Naive thymus-derived CD4-positive, alpha-beta T cell (primary cell): ENCODE measurements at regions not wholly inside any gene's neighbourhood (a gene's known extent, or its start where the extent isn't known, plus 50 kb on each side); places are given as distances from the start of the nearest gene placed in this dataset.
"Not testable (repeated sequence)": the region's sequence is repeated elsewhere in the genome, so short reads cannot be mapped to it uniquely, and the experiment has no call there.

Source experiments
- ATAC-seq: fragments of 150-1000 bp; cut with Tn5 transposase; 2 replicates; pipeline ENCODE4 v1.10.0; 2021; ENCODE audit warnings: mild to moderate bottlenecking, moderate library complexity
- CTCF ChIA-PET: fragments of 350-600 bp; sonication (Branson Sonifier 250); formaldehyde crosslinking; loops from one replicate; lab custom pipeline; 2021; ENCODE audit warnings: antibody characterized with exemption; lab: Charles Lee
- POLR2A ChIA-PET: fragments of 350-600 bp; sonication (Branson Sonifier 250); formaldehyde crosslinking; loops from one replicate; lab custom pipeline; 2021; ENCODE audit warnings: antibody characterized with exemption, inconsistent platforms; lab: Charles Lee
- DNase-seq, 9 donors: peaks; one replicate each; pipeline versions ENCODE4 v3.0.0 to v3.0.0-alpha.2; 2020 to 2022; ENCODE audit warnings: mixed read lengths in 1 of 9
- H3K27ac ChIP-seq: one replicate; pipeline ENCODE4 v1.7.0; 2013; ENCODE audit warnings: mild to moderate bottlenecking, low read depth, low read length, moderate library complexity
- H3K27me3 ChIP-seq, 2 donors: one replicate each; pipeline ENCODE4 v1.7.0; 2013; ENCODE audit warnings: low read length in 2 of 2, mild to moderate bottlenecking in 2 of 2, moderate library complexity in 2 of 2; ENCODE audit not compliant: control insufficient read depth in 2 of 2, insufficient read depth in 2 of 2
- H3K36me3 ChIP-seq, 3 experiments: 1 replicate in 2 of 3; 2 replicates in 1 of 3; pipeline ENCODE4 v1.7.0; 2013; ENCODE audit warnings: low read length in 3 of 3, mild to moderate bottlenecking in 3 of 3, moderate library complexity in 1 of 3; ENCODE audit not compliant: insufficient read depth in 3 of 3, control insufficient read depth in 2 of 3
- H3K4me1 ChIP-seq, 2 donors: one replicate each; pipeline ENCODE4 v1.7.0; 2013; ENCODE audit warnings: low read length in 2 of 2, mild to moderate bottlenecking in 2 of 2, moderate library complexity in 1 of 2; ENCODE audit not compliant: control insufficient read depth in 2 of 2, insufficient read depth in 2 of 2
- H3K4me3 ChIP-seq: 2 replicates; pipeline ENCODE4 v1.7.0; 2013; ENCODE audit warnings: mild to moderate bottlenecking, low read length
- H3K9me3 ChIP-seq, 3 experiments: 1 replicate in 2 of 3; 2 replicates in 1 of 3; pipeline ENCODE4 v1.7.0; 2013; ENCODE audit warnings: low read length in 3 of 3; ENCODE audit not compliant: control insufficient read depth in 2 of 3
- H3K27ac Mint-ChIP-seq, 9 donors: one replicate each; pipeline ENCODE4 v1.8.0; 2020 to 2022; ENCODE audit warnings: mixed read lengths in 9 of 9, mild to moderate bottlenecking in 8 of 9, moderate library complexity in 5 of 9, inconsistent platforms in 2 of 9
- H3K27me3 Mint-ChIP-seq, 5 donors: one replicate each; pipeline ENCODE4 v1.8.0; 2021 to 2022; ENCODE audit warnings: mixed read lengths in 5 of 5, mild to moderate bottlenecking in 1 of 5
- H3K36me3 Mint-ChIP-seq, 5 donors: one replicate each; pipeline ENCODE4 v1.8.0; 2020 to 2022; ENCODE audit warnings: mixed read lengths in 5 of 5, mild to moderate bottlenecking in 3 of 5, inconsistent platforms in 1 of 5
- H3K4me1 Mint-ChIP-seq, 7 donors: one replicate each; pipeline ENCODE4 v1.8.0; 2020 to 2022; ENCODE audit warnings: mixed read lengths in 7 of 7, mild to moderate bottlenecking in 3 of 7, inconsistent platforms in 1 of 7
- H3K4me3 Mint-ChIP-seq, 10 donors: one replicate each; pipeline ENCODE4 v1.8.0; 2020 to 2022; ENCODE audit warnings: mild to moderate bottlenecking in 10 of 10, mixed read lengths in 10 of 10, moderate library complexity in 6 of 10, inconsistent platforms in 2 of 10
- H3K9me3 Mint-ChIP-seq, 11 donors: one replicate each; pipeline ENCODE4 v1.8.0; 2020 to 2022; ENCODE audit warnings: mixed read lengths in 11 of 11, mild to moderate bottlenecking in 4 of 11, inconsistent platforms in 1 of 11, moderate library complexity in 1 of 11
- intact Hi-C, 2 donors: fragments of 100-400 bp; cut with micrococcal nuclease; formaldehyde crosslinking; loops; one replicate each; pipeline ENCODE4 v1.15.1; 2023

DNA sequence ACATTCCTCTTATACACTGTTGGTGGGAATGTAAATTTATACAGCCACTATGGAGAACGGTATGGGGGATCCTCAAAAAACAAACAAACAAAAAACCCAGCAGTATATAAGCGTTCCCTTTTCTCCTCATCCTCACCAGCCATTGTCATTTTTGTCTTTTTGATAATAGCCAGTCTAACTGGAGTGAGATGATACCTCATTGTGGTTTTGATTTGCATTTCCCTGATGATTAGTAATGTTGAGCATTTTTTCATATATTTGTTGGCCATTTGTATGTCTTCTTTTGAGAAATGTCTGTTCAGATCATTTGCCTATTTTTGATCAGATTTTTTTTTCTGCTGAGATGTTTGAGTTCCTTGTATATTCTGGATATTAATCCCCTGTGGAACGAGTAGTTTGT lies 76.1 kb downstream of the TEX35 start:
- ATAC-seq, intact Hi-C loops, H3K27ac ChIP-seq, DNase-seq, H3K4me3 ChIP-seq, H3K36me3 ChIP-seq, H3K4me1 Mint-ChIP-seq, POLR2A ChIA-PET, H3K27me3 ChIP-seq, H3K4me1 ChIP-seq, H3K9me3 ChIP-seq, H3K4me3 Mint-ChIP-seq, H3K27ac Mint-ChIP-seq, CTCF ChIA-PET, H3K36me3 Mint-ChIP-seq: not testable (repeated sequence)
- peaks cover 10 to 36% (median 27%) of the 10 kb centered on the region in 5 donors for H3K27me3 Mint-ChIP-seq
- peaks cover 0 to 15% (median 7%) of the 10 kb centered on the region in 11 donors for H3K9me3 Mint-ChIP-seq

DNA sequence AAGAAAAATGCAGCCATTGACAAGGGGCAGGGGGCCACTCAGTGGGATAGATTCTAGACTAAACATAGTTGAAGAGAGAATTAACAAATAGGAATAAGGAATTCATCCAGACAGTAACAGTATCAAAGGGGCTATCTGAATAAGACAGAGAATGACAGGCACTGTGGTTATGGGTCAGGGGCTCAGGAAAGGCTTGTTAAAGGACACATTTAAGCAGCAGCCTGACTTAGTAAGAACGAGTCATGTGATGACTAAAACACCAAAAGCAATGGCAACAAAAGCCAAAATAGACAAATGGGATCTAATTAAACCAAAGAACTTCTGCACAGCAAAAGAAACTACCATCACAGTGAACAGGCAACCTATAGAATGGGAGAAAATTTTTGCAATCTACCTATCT lies 78.9 kb downstream of the TEX35 start:
- CTCF ChIA-PET, H3K4me1 ChIP-seq, H3K4me1 Mint-ChIP-seq, H3K27me3 ChIP-seq, POLR2A ChIA-PET, H3K4me3 ChIP-seq, intact Hi-C loops, H3K36me3 Mint-ChIP-seq, ATAC-seq, H3K4me3 Mint-ChIP-seq, H3K36me3 ChIP-seq, H3K27ac Mint-ChIP-seq, DNase-seq, H3K27ac ChIP-seq, H3K9me3 ChIP-seq: not testable (repeated sequence)
- H3K27me3 Mint-ChIP-seq: peaks cover 7 to 36% (median 27%) of the 10 kb centered on the region in 5 donors
- peaks cover 0 to 15% (median 7%) of the 10 kb centered on the region in 11 donors for H3K9me3 Mint-ChIP-seq

- Mint-ChIP-seq H3K36me3 (peaks cover 0 to 5% (median 0%) of the 10 kb centered on the region in 5 donors), H3K4me1 (peaks cover 0 to 1% (median 0%) of the 10 kb centered on the region in 7 donors), H3K27me3 (peaks cover 7 to 38% (median 27%) of the 10 kb centered on the region in 5 donors), H3K4me3 (no peak overlapping the region), H3K9me3 (peaks cover 0 to 15% (median 7%) of the 10 kb centered on the region in 11 donors), H3K27ac (no peak overlapping the region)
- DNase-seq (no peak), ATAC-seq (no peak)
- Histone ChIP-seq H3K4me1 (no peaks in the 10 kb centered on the region), H3K4me3 (no peak overlapping the region), H3K9me3 (no peaks in the 10 kb centered on the region), H3K27me3 (no peaks in the 10 kb centered on the region), H3K36me3 (no peaks in the 10 kb centered on the region), H3K27ac (no peak overlapping the region)
- intact Hi-C loops: no loop called here
- ChIA-PET CTCF (no interaction called here), POLR2A (no interaction called here)
Measured at GRCh38 chr1:178593515-178593914, 80.6 kb downstream of the TEX35 start.

DNA sequence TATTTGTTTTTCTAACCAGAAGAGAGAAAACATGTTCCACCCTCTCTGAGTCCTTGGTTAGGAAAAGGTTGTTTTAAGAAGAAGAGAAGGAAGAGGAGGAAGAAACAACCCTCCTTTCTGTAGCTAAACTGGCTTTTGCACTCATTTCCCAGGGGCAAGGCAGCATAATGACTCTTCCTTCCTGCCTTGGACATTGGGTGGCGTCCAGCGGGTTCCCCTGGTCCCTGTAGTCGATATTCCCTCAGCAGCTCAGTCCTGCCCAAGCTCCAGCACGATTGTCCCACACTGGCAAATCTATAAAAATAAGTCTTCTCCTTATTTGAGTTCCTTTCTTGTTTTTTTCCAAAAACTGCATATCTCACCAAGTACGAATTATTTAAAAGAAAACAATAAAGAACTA lies 81.2 kb downstream of the TEX35 start:
- ATAC-seq (no peak), DNase-seq (no peak)
- H3K27me3 Mint-ChIP-seq: peaks cover 7 to 37% (median 26%) of the 10 kb centered on the region in 5 donors
- no peaks in the 10 kb centered on the region for H3K36me3 ChIP-seq
- ChIA-PET POLR2A (no interaction called here), CTCF (no interaction called here)
- H3K27ac ChIP-seq: no peak overlapping the region
- peaks cover 0 to 15% (median 7%) of the 10 kb centered on the region in 11 donors for H3K9me3 Mint-ChIP-seq
- no peak overlapping the region for H3K4me3 Mint-ChIP-seq
- H3K4me1 Mint-ChIP-seq: peaks cover 0 to 1% (median 0%) of the 10 kb centered on the region in 7 donors
- no peak overlapping the region for H3K27ac Mint-ChIP-seq
- no peaks in the 10 kb centered on the region for H3K4me1 ChIP-seq
- H3K27me3 ChIP-seq: no peaks in the 10 kb centered on the region
- H3K36me3 Mint-ChIP-seq: peaks cover 0 to 5% (median 0%) of the 10 kb centered on the region in 5 donors
- H3K9me3 ChIP-seq: no peaks in the 10 kb centered on the region
- intact Hi-C loops: no loop called here
- H3K4me3 ChIP-seq: no peak overlapping the region

GRCh38 chr1:178595491-178595890 lies 82.6 kb downstream of the TEX35 start:
- Mint-ChIP-seq H3K4me1 (peaks cover 0 to 1% (median 0%) of the 10 kb centered on the region in 7 donors), H3K27me3 (peaks cover 3 to 29% (median 22%) of the 10 kb centered on the region in 5 donors), H3K27ac (no peak overlapping the region), H3K36me3 (peaks cover 0 to 5% (median 0%) of the 10 kb centered on the region in 5 donors), H3K9me3 (peaks cover 0 to 15% (median 7%) of the 10 kb centered on the region in 11 donors), H3K4me3 (no peak overlapping the region)
- ChIA-PET CTCF (no interaction called here), POLR2A (no interaction called here)
- intact Hi-C loops: no loop called here
- no peak overlapping the region for H3K27ac ChIP-seq
- ATAC-seq (no peak), DNase-seq (no peak)
- H3K27me3 ChIP-seq: no peaks in the 10 kb centered on the region
- H3K4me3 ChIP-seq: no peak overlapping the region
- H3K4me1 ChIP-seq: no peaks in the 10 kb centered on the region
- no peaks in the 10 kb centered on the region for H3K9me3 ChIP-seq
- no peaks in the 10 kb centered on the region for H3K36me3 ChIP-seq

- ATAC-seq: no peak
- Histone ChIP-seq H3K4me1 (no peaks in the 10 kb centered on the region), H3K9me3 (no peaks in the 10 kb centered on the region), H3K27me3 (no peaks in the 10 kb centered on the region), H3K4me3 (no peak overlapping the region), H3K27ac (no peak overlapping the region), H3K36me3 (no peaks in the 10 kb centered on the region)
- DNase-seq: no peak
- H3K4me1 Mint-ChIP-seq: peaks cover 0 to 1% (median 0%) of the 10 kb centered on the region in 7 donors
- H3K9me3 Mint-ChIP-seq: no peaks in the 10 kb centered on the region
- H3K36me3 Mint-ChIP-seq: no peaks in the 10 kb centered on the region
- H3K27me3 Mint-ChIP-seq: peaks cover 5 to 13% (median 6%) of the 10 kb centered on the region in 5 donors
- ChIA-PET CTCF (no interaction called here), POLR2A (no interaction called here)
- intact Hi-C loops: no loop called here
- no peak overlapping the region for H3K27ac Mint-ChIP-seq
- H3K4me3 Mint-ChIP-seq: no peak overlapping the region
Measured at GRCh38 chr1:178599087-178599486, 86.2 kb downstream of the TEX35 start.

DNA sequence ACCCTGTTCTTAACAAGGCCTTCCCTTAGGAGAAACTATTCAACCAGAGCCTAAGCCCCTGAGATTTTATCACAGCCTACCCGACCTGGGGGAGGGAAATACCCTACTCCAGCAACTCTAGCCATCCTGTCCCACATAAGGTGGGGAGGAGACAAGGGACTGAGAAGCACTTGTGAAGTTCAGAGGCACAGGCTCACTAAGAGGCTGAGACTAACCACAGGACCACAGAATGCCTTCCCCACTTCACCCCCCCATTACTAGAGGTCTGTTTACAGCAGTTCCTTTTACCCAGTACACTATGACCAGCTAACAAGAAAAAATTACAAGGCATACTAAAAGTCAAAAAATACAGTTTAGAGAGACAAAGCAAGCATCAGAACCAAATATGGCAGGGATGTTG lies 86.8 kb downstream of the TEX35 start:
- Mint-ChIP-seq H3K4me3 (no peak overlapping the region), H3K36me3 (no peaks in the 10 kb centered on the region), H3K27me3 (peaks cover 5 to 13% (median 5%) of the 10 kb centered on the region in 5 donors), H3K27ac (no peak overlapping the region), H3K4me1 (peaks cover 0 to 1% (median 0%) of the 10 kb centered on the region in 7 donors), H3K9me3 (no peaks in the 10 kb centered on the region)
- DNase-seq (no peak), ATAC-seq (no peak)
- Histone ChIP-seq H3K27ac (no peak overlapping the region), H3K4me3 (no peak overlapping the region), H3K36me3 (no peaks in the 10 kb centered on the region), H3K4me1 (no peaks in the 10 kb centered on the region), H3K9me3 (no peaks in the 10 kb centered on the region), H3K27me3 (no peaks in the 10 kb centered on the region)
- intact Hi-C loops: no loop called here
- CTCF ChIA-PET: no interaction called here
- POLR2A ChIA-PET: no interaction called here
